Endothelial cell (in vitro differentiated cells): ENCODE measurements at regions not wholly inside any gene's neighbourhood (a gene's known extent, or its start where the extent isn't known, plus 50 kb on each side); places are given as distances from the start of the nearest gene placed in this dataset. TPM values are rescaled to one million over a fixed set of nuclear protein-coding genes. Genes with fewer than 3 reads are reported as not detected.

ENCODE experiments used
- DNase-seq: peaks from one replicate; pipeline ENCODE4 v3.0.0; 2021; ENCODE audit warnings: low spot score
- H3K27ac Mint-ChIP-seq: one replicate; pipeline ENCODE4 v1.8.0; 2021; ENCODE audit warnings: mixed read lengths, inconsistent platforms; ENCODE audit not compliant: unreplicated experiment
- H3K27me3 Mint-ChIP-seq: one replicate; pipeline ENCODE4 v1.8.0; 2021; ENCODE audit warnings: mild to moderate bottlenecking, moderate library complexity, mixed read lengths, inconsistent platforms; ENCODE audit not compliant: unreplicated experiment
- H3K36me3 Mint-ChIP-seq: one replicate; pipeline ENCODE4 v1.8.0; 2021; ENCODE audit warnings: mild to moderate bottlenecking, low read depth, mixed read lengths, inconsistent platforms; ENCODE audit not compliant: unreplicated experiment
- H3K4me1 Mint-ChIP-seq: one replicate; pipeline ENCODE4 v1.8.0; 2021; ENCODE audit warnings: mild to moderate bottlenecking, mixed read lengths, inconsistent platforms; ENCODE audit not compliant: unreplicated experiment
- H3K4me3 Mint-ChIP-seq: one replicate; pipeline ENCODE4 v1.8.0; 2021; ENCODE audit warnings: mild to moderate bottlenecking, mixed read lengths, inconsistent platforms; ENCODE audit not compliant: unreplicated experiment
- H3K9me3 Mint-ChIP-seq: one replicate; pipeline ENCODE4 v1.8.0; 2021; ENCODE audit warnings: mixed read lengths, inconsistent platforms; ENCODE audit not compliant: unreplicated experiment
- CTCF ChIP-seq: fragments of 200-600 bp; sonication (generic); IDR thresholded peaks from one replicate; pipeline ENCODE4 v1.5.0; 2021; ENCODE audit warnings: antibody characterized with exemption; ENCODE audit not compliant: unreplicated experiment
- microRNA-seq: library from miRNA; unstranded; fragments of <30 nt; microRNA quantifications from one replicate; pipeline ENCODE4, GENCODE V29; 2020; ENCODE audit not compliant: unreplicated experiment

- Mint-ChIP-seq H3K36me3 (no peaks in the 10 kb centered on the region), H3K4me1 (no peaks in the 10 kb centered on the region), H3K9me3 (peaks cover 7% of the 10 kb centered on the region), H3K27me3 (no peaks in the 10 kb centered on the region), H3K4me3 (no peak overlapping the region), H3K27ac (no peak overlapping the region)
- TF ChIP-seq CTCF: no peak
- no peak for DNase-seq
Measured at GRCh38 chrX:73903941-73904340, 51.4 kb upstream of the XIST start.

Small RNAs in the stretch of these regions (microRNA-seq; reads per million reads assigned to microRNA genes)
- gene MIR374B: not detected
- gene MIR374C: not detected
- gene MIR421: 770 reads per million, percentile 92 among the genes with 10 or more reads in this experiment
